HUES64 (cell line): ENCODE measurements at regions not wholly inside any gene's neighbourhood (a gene's known extent, or its start where the extent isn't known, plus 50 kb on each side); places are given as distances from the start of the nearest gene placed in this dataset.
"Not testable (repeated sequence)": the region's sequence is repeated elsewhere in the genome, so short reads cannot be mapped to it uniquely, and the experiment has no call there.

Source experiments
- H3K27ac ChIP-seq: 2 replicates; pipeline ENCODE4 v1.7.0; 2013; ENCODE audit warnings: low read depth, low read length, inconsistent platforms
- H3K27me3 ChIP-seq: 2 replicates; pipeline ENCODE4 v1.6.1; 2013; ENCODE audit warnings: mild to moderate bottlenecking, low read length; ENCODE audit not compliant: insufficient read depth
- H3K36me3 ChIP-seq: 2 replicates; pipeline ENCODE4 v1.6.1; 2013; ENCODE audit warnings: mild to moderate bottlenecking, low read length; ENCODE audit not compliant: insufficient read depth
- H3K4me1 ChIP-seq: 2 replicates; pipeline ENCODE4 v1.6.1; 2013; ENCODE audit warnings: mild to moderate bottlenecking, low read length, moderate library complexity; ENCODE audit not compliant: insufficient read depth
- H3K4me3 ChIP-seq: 2 replicates; pipeline ENCODE4 v1.5.1; 2013; ENCODE audit warnings: mild to moderate bottlenecking, low read length, moderate library complexity
- H3K9ac ChIP-seq: 2 replicates; pipeline ENCODE4 v1.6.1; 2013; ENCODE audit warnings: mild to moderate bottlenecking, low read depth, low read length
- H3K9me3 ChIP-seq: 2 replicates; pipeline ENCODE4 v1.6.1; 2013; ENCODE audit warnings: low read depth, low read length; ENCODE audit not compliant: insufficient read depth
- WGBS: fragments of 150-250, 120-280 bp; methylation state at CpG from one replicate; pipeline ENCODE4 v1.1.7; 2013; ENCODE audit warnings: missing lambda C conversion rate; 5-methylcytosine and 5-hydroxymethylcytosine counted together

- no peak overlapping the region for H3K4me3 ChIP-seq
- H3K36me3 ChIP-seq = no peaks in the 10 kb centered on the region
- H3K9ac ChIP-seq = no peak overlapping the region
- peaks cover 42% of the 10 kb centered on the region for H3K4me1 ChIP-seq
- no peak overlapping the region for H3K27ac ChIP-seq
- H3K9me3 ChIP-seq = no peaks in the 10 kb centered on the region
- WGBS = 33% methylated on average over 3 of the region's 4 CpGs
- H3K27me3 ChIP-seq = no peaks in the 10 kb centered on the region
Measured at GRCh38 chr2:39487398-39488250, 50.5 kb upstream of the MAP4K3 start.

DNA sequence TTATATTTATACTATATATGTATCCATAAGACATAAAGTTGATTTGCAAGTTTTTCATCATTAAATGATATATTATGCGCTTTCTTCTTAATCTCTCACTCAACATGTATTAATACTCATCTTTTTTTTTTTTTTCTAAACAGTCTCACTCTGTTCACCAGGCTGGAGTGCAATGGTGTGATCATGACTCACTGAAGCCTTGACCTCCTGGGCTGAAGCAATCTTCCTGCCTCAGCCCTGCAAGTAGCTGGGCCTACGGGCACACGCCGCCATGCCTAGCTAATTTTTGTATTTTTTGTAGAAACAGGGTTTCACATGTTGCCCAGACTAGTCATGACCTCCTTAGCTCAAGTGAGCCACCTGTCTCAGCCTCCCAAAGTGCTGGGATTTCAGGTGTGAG, 51.4 kb upstream of the MAP4K3 start:
- peaks cover 34% of the 10 kb centered on the region for H3K4me1 ChIP-seq
- H3K4me3 ChIP-seq = no peak overlapping the region
- no peaks in the 10 kb centered on the region for H3K9me3 ChIP-seq
- WGBS = 97% methylated on average over 4 of the region's 4 CpGs
- H3K36me3 ChIP-seq = no peaks in the 10 kb centered on the region
- H3K27ac ChIP-seq = no peak overlapping the region
- no peaks in the 10 kb centered on the region for H3K27me3 ChIP-seq
- H3K9ac ChIP-seq = no peak overlapping the region

DNA sequence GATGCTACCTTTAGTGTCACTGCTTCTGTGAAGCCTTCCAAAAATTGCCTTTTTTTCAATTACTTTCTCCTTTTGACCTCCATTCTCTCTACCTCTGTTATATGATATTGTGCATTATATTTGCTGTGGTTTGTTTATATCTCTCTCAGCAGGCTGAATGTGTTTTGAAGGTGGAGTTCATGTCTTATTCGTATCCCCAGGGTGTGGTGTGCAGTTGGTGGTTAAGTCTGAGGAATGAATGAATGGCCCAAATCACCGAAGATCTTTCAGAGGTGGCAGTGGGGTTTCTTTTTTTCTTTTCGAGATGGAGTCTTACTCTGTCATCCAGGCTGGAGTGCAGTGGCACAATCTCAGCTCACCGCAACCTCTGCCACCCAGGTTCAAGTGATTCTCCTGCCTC, 53.5 kb upstream of the MAP4K3 start:
- Histone ChIP-seq H3K27me3 (no peaks in the 10 kb centered on the region), H3K9me3 (no peaks in the 10 kb centered on the region), H3K36me3 (no peaks in the 10 kb centered on the region), H3K27ac (no peak overlapping the region), H3K9ac (no peak overlapping the region), H3K4me1 (peaks cover 23% of the 10 kb centered on the region), H3K4me3 (no peak overlapping the region)
- 93% methylated on average over 4 of the region's 4 CpGs for WGBS

DNA sequence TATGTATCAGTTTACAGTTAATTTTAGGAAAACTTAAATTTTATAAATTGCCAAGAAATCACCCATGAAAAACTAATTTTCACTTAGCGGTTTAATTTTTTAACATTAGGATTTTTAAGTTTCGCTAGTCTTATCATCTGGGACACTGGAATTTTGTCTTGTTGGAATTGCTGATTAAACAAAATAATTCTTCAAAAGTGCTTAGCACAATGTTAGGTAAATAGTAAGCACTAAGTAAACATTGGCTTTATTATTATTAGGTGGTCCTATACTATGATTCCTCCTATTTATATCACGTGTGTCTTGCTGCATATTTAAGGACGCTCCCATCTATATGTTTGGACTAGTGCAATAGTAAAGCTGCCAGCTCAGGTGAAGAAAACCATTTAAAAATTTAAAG, 54.6 kb upstream of the MAP4K3 start:
- no peaks in the 10 kb centered on the region for H3K9me3 ChIP-seq
- H3K36me3 ChIP-seq = no peaks in the 10 kb centered on the region
- H3K27ac ChIP-seq = no peak overlapping the region
- H3K27me3 ChIP-seq = no peaks in the 10 kb centered on the region
- H3K4me3 ChIP-seq = no peak overlapping the region
- H3K9ac ChIP-seq = no peak overlapping the region
- H3K4me1 ChIP-seq = peaks cover 20% of the 10 kb centered on the region
- whole genome bisulfite sequencing = 92% methylated on average over 3 of the region's 4 CpGs

DNA sequence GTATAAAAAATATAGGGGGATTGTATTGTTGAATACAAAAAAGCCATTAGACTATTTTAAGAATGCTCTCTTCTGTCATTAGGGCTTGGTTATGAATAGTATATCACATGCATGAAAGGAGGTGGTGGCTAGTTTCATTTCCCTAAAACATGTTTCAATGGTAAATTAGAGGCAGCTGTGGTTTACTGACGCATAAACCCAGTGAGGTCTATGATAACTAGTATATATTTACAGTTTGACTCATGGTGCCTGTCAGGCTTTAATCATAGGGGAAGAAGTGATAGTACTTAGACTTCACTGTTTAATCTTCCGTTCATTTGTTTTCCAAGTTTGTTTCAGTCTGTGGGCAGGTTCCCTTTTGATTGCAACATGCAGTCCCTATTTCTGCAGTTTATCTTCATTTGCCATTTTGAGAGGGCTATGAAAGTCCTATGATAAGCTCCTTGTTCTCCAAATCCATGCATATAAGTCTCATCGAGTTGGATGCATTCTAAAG, 55.1 kb upstream of the MAP4K3 start:
- H3K27ac ChIP-seq = no peak overlapping the region
- H3K4me1 ChIP-seq = peaks cover 19% of the 10 kb centered on the region
- no peak overlapping the region for H3K9ac ChIP-seq
- H3K9me3 ChIP-seq = no peaks in the 10 kb centered on the region
- no peak overlapping the region for H3K4me3 ChIP-seq
- no peaks in the 10 kb centered on the region for H3K27me3 ChIP-seq
- WGBS = 86% methylated on average over 3 of the region's 3 CpGs
- H3K36me3 ChIP-seq = no peaks in the 10 kb centered on the region

DNA sequence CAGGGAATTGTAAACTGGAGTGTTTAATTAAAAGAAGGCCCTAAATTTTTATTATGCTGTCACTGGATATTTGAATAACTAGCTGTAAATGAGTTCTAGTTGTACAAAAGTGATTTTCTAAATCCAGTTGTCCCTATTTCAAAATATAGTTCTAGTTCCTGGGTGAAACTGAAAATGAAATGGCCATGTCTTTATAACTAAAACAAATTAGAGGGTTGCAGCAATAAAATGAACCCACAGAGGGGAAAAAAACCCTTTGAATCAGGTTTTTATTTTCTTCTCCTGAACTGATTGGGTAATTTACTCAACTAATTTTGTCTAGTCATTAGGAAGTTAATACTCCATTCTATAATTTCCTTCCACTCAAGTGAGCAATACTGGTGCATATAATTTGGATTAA, 55.6 kb upstream of the MAP4K3 start:
- no peaks in the 10 kb centered on the region for H3K9me3 ChIP-seq
- no peaks in the 10 kb centered on the region for H3K27me3 ChIP-seq
- H3K27ac ChIP-seq = no peak overlapping the region
- H3K4me3 ChIP-seq = no peak overlapping the region
- no peak overlapping the region for H3K9ac ChIP-seq
- no peaks in the 10 kb centered on the region for H3K36me3 ChIP-seq
- H3K4me1 ChIP-seq = peaks cover 13% of the 10 kb centered on the region

- Histone ChIP-seq H3K27ac (no peak overlapping the region), H3K27me3 (no peaks in the 10 kb centered on the region), H3K9ac (no peak overlapping the region), H3K36me3 (no peaks in the 10 kb centered on the region), H3K9me3 (no peaks in the 10 kb centered on the region), H3K4me1 (peaks cover 16% of the 10 kb centered on the region), H3K4me3 (no peak overlapping the region)
- 69% methylated on average over 5 of the region's 6 CpGs for WGBS
Measured at GRCh38 chr2:39494784-39495251, 57.7 kb upstream of the MAP4K3 start.

GRCh38 chr2:39497082-39497801, 60.2 kb upstream of the MAP4K3 start:
- Histone ChIP-seq H3K9ac (no peak overlapping the region), H3K9me3 (no peaks in the 10 kb centered on the region), H3K36me3 (no peaks in the 10 kb centered on the region), H3K27ac (no peak overlapping the region), H3K4me3 (no peak overlapping the region), H3K27me3 (no peaks in the 10 kb centered on the region), H3K4me1 (peaks cover 16% of the 10 kb centered on the region)
- WGBS = 88% methylated on average over 3 of the region's 3 CpGs

- peaks cover 18% of the 10 kb centered on the region for H3K4me1 ChIP-seq
- H3K4me3 ChIP-seq, H3K36me3 ChIP-seq, H3K27ac ChIP-seq, H3K9me3 ChIP-seq, H3K27me3 ChIP-seq, H3K9ac ChIP-seq: not testable (repeated sequence)
- 98% methylated on average over 5 of the region's 5 CpGs for WGBS
Measured at GRCh38 chr2:39498176-39498575, 61.1 kb upstream of the MAP4K3 start.

DNA sequence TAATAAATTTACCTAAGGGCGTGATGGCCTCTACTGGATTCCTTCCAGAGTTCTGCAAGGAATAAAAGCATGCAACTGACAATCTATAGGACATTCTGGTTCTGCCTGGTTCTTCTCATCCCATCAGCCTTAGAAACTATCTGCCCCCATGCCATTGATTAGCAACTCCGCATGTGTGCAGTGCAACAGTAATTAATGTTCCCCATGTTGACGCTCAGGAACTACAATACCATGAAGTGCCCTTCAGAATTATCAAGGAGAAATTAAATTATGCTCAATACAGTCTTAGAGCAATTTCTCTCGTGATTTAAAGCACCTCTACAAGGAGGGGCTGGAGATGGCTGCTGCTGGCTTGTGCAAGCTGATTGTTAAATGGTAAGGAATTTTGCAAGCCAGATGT, 61.7 kb upstream of the MAP4K3 start:
- H3K4me1 ChIP-seq = peaks cover 22% of the 10 kb centered on the region
- no peak overlapping the region for H3K27ac ChIP-seq
- WGBS = 88% methylated on average over 4 of the region's 4 CpGs
- H3K9ac ChIP-seq = no peak overlapping the region
- no peaks in the 10 kb centered on the region for H3K36me3 ChIP-seq
- no peaks in the 10 kb centered on the region for H3K9me3 ChIP-seq
- H3K27me3 ChIP-seq = no peaks in the 10 kb centered on the region
- H3K4me3 ChIP-seq = no peak overlapping the region

- Histone ChIP-seq H3K27ac (no peak overlapping the region), H3K9me3 (no peaks in the 10 kb centered on the region), H3K9ac (no peak overlapping the region), H3K4me1 (peaks cover 24% of the 10 kb centered on the region), H3K36me3 (no peaks in the 10 kb centered on the region), H3K4me3 (no peak overlapping the region), H3K27me3 (no peaks in the 10 kb centered on the region)
- WGBS = 95% methylated on average over 2 of the region's 2 CpGs
Measured at GRCh38 chr2:39499336-39499735, 62.3 kb upstream of the MAP4K3 start.
